GM18498 (cell line): ENCODE measurements at regions not wholly inside any gene's neighbourhood (a gene's known extent, or its start where the extent isn't known, plus 50 kb on each side); places are given as distances from the start of the nearest gene placed in this dataset.

Experiments used
- ATAC-seq: cut with Tn5 transposase; IDR thresholded peaks from one replicate; pipeline ENCODE4 v1.9.1; 2021; ENCODE audit warnings: mild to moderate bottlenecking, moderate library complexity; ENCODE audit not compliant: unreplicated experiment

DNA sequence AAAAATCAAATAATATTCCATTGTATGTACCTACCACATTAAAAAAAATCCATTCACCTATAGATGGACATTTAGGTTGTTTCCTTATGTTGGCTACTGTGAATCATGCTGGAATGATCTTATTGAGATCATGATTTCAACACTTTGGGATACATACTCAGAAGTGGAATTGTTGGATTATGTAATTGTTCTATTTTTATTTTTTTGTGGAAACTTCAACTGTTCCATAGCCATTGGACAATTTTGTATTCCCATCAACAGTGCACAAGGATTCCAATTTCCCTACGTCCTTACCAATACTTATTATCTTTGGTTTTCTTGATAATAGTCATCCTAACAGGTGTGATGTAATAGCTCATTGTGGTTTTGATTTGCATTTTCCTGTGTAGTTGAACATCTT, 834.0 kb downstream of the MAFB start:
- no peak for ATAC-seq

DNA sequence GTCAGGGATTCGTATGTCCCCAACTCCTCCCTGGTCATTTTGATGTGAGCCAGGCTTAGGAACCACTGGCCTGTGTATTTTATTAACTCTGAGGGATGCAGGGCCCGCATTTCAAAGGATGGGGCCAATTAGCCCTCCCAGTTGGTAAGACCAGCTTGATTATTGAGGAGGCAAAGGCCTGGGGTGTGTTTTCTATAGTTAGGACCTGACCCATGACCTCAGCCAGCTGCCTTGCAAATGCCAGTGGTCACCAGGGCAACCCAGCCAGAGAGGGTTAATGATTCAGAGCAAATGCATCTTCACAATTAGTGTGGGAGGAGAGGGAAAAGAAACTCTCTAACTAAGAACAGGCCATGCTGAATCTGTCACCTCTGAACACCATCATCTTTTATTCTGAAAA, 835.4 kb downstream of the MAFB start:
- peak; percentile 65 for ATAC-seq

DNA sequence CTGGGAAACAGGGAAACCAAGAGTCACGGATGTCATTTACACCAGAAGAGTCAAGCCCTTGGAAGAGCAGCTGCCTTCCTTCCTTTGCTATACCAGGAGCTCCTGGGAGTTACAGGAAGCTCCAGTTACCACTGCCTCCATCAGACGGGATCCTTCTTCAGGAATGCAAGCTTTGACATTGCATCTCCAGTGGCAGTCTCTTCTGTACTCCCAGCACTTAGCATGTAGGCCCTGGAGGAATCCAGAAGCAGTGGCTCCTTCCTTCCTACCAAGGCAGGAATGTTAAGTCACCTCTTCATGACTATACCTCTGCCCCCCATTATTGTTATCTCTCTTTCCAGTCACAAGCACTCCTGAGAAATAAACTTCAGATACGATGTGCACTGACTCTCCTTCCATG, 836.0 kb downstream of the MAFB start:
- ATAC-seq: no peak

DNA sequence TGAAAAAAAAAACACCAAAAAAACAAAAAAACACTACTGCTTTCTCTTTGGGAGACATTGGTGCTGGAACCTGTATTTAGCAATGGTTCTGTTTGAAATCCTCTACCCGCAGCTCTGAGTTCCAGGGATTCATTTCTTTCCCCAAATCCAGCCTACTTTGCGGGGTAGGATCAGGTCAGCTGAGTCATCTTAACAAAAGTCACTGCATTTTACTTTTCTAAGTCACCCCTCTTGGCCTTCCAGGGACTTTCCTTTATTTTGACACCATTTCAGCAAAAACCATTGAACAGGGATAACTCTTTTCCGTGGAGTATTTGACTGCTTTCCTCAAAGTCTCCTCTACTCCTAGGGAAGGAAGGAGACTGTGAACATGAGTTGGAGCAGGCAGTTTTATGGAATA, 837.6 kb downstream of the MAFB start:
- ATAC-seq: no peak

DNA sequence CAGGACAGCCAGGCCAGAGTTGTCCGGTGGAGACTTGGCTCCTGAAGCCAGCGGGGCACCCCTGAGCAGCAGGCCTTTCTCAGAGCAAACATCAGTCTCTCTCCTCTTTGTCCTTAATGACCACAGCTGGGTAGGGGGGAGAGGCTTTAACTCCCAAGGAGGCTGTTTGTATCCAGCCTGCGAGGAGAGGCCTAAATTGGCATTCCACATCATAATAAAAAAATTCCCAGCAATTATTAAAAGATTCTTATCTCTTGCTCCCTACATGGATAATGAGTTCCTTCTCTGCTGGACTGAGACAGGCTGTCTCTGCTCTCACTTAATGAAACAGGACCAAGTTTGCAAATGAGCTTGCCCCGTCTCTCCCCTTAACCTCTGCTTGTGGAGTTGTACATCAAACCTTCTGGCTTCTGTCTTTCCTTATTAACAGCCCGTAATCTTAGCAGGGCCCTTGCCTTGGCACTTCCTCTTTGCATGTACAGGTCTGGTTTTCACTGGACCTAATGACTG, 838.2 kb downstream of the MAFB start:
- ATAC-seq: no peak

DNA sequence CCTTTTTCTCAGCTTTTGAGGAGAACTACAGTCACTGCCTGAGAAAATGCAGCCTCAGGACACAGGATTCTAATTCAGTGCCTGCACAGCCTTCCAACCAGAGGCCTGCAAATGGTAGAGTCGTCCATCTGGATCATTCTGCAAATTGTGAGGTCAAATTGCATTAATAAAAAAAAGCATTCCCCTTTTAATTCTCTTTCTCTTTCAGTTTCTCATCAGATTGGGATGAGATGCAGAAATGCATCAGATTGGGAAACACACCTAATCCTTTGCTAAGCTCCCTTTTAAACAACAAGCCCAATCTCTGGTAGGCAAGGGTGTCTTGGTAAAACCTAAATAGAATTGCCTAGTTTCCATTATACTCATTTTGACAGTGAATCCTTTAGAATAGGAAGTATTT, 838.8 kb downstream of the MAFB start:
- no peak for ATAC-seq

DNA sequence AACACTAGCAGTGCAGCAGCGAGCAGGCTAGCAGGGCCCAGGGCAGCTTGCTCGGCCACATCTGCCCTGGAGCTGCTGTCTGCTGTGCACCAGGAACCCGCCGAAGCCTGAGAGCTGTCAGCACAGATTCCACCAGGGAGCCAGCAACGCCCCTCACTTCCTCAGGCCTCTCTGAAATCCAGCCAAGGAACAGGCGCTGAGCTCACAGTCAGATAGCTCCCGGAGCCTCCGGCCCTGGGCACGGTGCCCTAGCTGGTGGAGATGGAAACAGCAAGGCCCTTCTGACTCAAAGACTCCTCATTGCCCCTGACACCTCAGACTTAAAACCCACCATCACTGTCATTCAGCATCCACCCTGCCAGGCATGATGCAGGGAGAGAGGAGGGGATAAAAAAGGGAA, 839.4 kb downstream of the MAFB start:
- no peak for ATAC-seq

DNA sequence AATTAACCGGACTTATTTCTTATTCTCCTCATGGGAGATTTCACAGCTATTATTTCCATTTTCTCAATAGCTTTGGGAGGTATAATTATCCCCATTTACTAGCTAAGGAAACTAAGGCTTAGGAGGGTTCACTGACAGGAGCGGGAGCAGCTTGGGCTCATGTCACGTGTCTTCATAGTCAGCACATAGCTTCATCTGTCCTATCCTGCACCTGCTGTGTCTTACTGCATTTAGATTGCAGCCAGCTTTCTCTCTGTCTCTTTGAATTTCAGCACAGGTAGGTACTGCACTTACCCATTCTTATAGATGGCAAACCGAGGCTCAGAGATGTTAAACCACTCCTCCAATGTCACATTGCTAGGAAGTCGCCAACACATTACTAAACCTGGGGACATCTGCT, 839.9 kb downstream of the MAFB start:
- no peak for ATAC-seq

DNA sequence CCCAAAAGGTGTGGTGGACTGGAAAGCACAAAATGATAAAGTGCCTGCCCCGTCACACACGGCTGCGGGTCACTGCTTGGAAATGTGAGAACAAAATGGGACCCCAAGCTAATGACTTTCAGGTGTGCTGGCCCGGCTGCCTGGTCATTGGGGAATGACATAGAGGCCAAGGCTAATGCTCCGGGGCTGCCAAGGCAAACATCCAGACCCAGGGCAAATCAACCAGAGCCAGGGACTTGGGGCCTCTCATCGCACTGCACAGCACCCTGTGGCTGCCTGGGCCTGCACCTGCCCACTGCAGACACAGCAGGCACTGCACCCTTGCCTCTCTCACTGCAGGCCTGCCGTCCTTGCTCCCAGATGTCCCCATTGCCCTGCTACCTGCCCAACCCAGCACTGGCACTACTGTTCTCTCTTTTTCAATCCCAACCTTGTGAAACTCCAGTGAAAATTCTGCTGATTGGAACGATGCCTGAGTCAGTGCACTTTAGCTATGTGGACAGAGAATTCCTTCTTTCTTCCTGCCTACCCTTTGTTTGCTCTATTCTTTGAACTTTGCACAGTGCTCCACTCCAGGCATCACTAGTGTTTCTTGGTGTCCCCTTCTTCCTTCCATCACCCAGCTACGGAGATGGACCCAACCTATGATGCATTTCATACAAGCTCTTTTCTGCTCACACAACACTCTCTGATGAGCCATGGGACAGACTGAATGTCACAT, 849.5 kb downstream of the MAFB start:
- ATAC-seq: no peak

DNA sequence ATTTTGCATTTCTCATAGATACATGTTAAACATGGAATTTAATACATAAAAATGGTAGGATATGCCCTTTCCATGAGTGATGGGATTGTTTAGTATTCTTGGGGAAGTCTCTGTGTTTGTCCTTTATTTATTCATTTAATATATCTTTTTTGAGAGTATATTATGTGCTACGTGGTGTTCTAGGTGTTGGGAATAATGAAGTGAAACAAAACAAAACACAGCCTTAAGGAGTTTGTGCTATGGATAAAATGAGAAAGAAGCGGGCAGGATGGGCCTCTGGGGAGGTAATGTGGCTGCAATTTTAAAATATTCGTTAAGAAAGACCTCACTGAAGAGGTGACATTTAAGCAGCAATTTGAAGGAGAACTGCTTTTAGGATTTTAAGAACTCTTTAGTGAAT, 851.5 kb downstream of the MAFB start:
- ATAC-seq: no peak

DNA sequence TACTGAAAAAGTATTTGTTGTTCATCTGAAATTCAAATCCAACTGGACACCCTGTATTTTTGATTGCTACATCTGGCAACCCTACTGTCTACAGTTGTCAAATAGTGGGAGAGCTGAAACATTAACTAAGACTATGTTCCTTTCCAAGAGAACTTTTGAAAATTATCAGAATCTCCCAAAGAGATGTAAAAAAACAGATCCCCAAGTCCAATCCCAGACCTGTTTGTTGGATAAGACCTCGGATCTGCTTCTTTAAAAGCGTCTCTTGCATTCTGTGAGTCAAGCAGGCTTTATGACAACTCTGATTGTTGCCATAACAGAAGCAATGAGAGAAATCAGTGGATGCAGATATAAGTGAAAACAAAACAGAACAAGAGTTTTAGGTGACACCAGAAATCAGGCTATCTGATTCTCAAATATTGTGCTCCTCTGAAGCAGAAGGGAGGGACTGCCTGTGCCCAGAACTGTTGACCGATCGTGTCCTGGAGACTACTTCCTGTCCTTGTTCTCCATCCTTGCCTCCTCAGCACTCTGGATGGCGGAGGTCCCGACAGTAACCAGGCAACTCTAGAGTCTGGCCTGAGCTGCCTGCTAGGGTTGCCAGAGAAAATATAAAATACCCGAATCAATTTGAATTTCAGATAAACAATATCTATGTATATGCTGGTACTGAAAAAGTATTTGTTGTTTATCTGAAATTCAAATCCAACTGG, 853.8 kb downstream of the MAFB start:
- no peak for ATAC-seq

DNA sequence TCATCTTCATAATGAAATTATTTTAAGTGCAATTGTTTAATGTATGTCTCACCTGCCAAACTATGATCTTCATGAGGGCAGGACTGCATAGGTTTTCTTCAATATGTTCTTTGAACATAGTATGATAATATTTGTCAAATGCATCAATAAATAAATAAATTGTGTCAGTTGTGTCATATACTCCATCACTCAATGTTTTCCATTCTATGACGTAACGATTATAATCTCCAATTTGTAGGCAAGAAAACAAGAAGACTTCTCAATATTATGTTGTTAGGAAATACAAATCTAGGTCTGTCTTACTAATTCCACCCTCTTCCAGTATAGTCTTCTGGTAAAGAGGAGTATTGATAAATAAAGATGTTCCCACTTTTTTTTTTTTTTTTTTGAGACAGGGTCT, 858.1 kb downstream of the MAFB start:
- ATAC-seq: no peak

DNA sequence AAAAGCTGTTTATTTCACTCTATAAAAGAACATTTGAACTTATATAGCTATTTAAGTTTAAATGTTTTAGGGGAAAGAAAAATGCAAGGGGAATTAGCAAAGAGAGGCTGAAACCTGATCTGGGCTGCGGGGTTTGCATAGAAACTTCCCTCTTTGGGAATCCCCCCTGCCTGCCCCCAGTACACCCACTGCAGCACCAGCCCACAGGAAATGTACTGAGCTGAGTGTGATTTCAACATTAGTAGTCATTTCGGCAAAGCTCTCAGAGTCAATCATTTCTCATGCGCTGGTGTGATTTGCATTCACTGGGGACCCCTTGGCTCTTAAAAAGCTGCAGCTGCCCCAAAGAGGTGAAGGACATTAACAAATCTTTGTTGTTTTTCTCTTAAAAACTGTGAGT, 859.4 kb downstream of the MAFB start:
- ATAC-seq: peak; percentile 80

DNA sequence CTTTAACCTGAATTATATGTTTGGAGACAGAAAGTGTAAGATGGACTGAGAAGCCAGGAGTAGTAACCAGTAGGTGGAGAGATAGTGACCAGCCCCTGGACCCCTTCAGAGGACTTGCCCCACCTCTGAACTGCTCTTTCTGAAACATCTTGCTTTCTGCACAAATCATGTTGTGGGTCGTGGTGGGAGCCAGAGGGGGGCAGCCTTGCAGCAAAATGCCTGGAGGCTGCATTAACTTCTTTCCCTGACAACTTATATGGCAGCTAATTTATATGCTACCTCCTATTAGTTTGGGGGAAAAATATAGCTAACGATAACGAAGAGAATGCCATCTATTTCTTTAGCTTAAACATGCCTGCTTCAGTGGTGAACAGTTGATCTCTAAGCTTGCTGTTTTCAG, 859.8 kb downstream of the MAFB start:
- peak; percentile 10 for ATAC-seq

DNA sequence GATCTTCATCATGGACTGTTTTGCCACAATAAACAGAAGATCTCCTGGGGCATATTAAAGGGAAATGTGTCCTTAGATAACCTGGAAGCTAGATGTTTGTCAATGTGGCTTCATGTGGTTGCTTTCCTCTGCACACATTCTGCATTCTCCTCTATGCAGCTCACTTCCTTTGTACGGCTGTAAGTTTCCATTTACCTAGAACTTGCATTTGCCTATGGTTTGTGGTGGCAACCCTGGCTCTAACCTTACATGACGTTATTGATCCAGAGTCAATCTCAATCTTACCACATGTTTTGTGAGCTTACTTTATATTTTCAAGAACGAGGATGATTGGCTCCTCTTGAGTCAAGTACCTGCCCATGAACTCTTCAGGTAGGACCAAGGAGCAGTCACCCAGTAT, 863.1 kb downstream of the MAFB start:
- peak; percentile 66 for ATAC-seq

DNA sequence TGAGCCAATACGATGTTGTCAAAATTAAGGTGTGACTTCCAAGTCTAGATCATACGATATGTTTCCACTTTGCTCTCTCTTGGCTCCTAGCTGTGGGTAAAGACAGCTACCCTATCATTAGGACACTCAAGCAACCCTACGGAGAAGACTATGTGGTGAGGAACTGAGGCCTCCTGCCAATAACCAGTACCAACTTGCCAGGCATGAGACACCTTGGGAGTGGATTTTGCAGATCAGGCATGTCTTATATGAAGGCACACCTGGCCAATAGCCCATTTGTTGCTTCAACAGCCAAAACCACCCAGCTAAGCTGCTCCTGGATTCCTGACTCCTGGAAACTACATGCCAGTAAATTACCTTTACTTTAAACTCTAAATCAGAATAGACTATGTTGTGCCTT, 863.4 kb downstream of the DHX35 start:
- ATAC-seq: no peak

DNA sequence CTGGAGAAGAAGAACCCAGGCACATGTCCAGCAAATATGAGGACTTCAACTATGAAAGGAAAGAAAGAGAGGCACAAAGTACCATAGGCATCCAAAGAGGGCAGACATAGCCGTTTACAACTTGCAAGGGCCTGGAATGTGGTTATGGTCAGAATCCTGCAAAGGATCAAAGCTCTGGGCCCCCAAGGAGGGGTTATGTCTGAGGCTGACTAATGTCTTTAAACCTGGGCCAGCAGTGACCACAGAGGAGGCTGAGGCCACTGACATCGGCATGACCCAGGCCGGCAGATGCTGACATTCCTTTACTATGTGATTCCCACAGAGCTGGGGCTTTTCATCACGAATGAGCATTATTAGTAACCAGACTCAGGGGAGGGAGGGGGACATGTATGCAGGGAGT, 861.1 kb downstream of the DHX35 start:
- ATAC-seq: no peak

DNA sequence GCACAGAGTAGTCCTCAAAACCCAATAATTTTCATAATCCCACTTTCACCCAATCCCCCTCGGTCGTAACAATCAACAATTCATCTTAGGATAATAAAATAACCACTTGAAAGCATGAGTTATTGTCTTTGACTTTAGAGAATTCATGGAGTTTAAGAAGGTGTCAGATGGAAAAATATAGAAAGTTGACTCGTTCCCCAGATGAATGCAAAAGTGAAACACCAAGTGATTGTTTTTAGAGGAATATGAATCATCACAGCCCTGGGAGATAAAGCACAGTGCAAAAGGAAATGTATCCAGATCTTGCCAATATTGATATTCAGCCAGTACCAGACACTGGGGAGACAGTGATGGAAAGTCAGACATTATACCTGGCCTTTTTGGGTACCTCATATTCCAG, 860.5 kb downstream of the DHX35 start:
- ATAC-seq: no peak

DNA sequence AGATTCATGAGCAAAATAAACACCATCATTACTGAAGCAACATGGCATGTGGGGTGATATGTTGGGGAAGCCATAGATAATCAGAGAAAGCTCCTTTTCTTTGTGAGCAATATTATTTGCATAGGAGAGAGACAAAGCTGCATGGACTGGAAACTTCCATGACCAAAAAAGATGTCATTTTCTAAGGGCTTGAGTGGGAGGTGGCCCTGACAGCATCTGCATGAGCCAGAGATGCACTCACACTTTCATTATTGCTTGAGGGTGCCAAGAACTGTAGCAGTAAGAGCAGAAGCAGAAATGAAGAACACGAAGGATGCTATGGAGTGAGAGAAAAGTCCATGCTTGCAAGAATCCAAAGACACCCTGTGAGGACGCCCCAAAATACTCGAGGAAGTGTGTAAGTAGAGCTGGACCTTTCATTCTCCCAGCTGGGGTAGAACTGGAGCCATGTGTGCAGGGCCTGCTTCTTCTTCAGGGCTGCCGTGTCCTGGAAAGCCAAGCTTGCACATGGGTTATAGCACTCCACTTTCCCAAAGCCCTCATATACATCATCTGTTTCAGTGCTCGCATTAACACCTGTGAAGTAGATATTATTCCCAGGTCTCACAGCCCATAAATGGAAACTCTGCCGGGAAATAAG, 851.2 kb downstream of the DHX35 start:
- ATAC-seq: peak; percentile 71

DNA sequence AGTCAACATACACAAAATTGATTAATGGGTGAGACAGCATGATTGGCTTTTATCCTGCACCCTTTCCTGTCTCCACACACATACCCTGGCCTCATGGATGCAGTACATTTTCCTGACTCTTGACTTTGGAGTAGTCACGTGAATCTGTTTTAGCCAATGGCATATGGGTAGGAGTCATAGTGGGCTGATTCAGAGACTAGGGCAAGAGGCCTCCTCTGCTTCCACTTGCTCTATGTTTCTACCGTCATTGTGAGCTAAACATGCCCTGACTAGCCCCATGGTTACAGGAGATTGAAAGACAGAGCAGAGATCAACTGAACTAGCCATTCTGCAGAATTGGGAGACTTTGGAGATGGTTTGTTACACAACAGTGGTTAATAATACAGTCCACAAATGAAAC, 850.0 kb downstream of the DHX35 start:
- no peak for ATAC-seq

DNA sequence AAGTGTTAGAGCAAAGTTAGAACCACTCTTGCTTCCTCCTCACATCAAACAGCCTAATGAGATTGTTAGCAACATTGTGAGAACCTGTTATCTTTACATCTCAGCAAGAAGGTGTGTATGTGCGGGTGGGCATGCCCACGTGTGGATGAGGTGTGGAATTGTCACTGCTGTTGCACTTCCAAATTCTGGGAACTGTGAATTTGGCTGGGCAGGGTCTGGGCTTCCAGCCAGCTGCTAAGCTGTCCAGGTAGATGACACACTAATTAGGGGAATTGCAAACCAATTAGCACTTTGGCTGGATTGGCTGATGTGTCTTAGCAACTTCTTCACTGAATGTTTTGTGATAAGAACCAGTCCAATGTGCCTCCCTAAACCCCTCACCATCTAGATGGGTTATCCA, 848.2 kb downstream of the DHX35 start:
- ATAC-seq: no peak

DNA sequence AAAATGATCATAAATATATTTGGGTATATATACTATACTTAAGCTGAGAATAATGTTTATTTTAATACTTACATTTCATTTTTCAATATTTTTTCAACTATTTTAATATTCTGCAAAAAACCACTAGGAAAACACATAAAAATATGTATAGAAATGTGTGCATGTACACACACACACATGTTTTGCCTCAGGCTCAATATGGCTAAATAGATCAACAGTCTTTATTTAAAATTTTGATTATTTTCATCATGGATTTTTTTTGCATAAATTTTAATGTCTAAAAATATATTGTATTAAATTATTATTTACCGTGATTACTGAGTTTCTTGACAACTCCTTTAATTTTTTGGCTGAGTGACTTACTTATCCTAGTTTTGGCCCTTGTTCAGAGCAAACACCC, 846.5 kb downstream of the DHX35 start:
- no peak for ATAC-seq
